ENCODE measurements at regions not wholly inside any gene's neighbourhood (a gene's known extent, or its start where the extent isn't known, plus 50 kb on each side); places are given as distances from the start of the nearest gene placed in this dataset.

- H3K4me3 ChIP-seq (ENCODE audit: low read depth, low read length): no peak overlapping the region
- in situ Hi-C loops (cut with HindIII; ENCODE audit: low sequenced_read_pairs): no loop called here
- no peak for DNase-seq (ENCODE audit: low read depth)
- TF ChIP-seq CTCF (IDR thresholded peaks at IDR 0.05; ENCODE audit: low read depth, low read length, missing control alignments): peak; percentile 7
These were observed 74.2 kb upstream of the MS4A8 start for GRCh38 chr11:60625262-60625661.

- no peak for TF ChIP-seq CTCF (IDR thresholded peaks at IDR 0.05; ENCODE audit: low read depth, low read length, missing control alignments)
- in situ Hi-C loops (cut with HindIII; ENCODE audit: low sequenced_read_pairs): no loop called here
- DNase-seq (ENCODE audit: low read depth): no peak
- no peak overlapping the region for H3K4me3 ChIP-seq (ENCODE audit: low read depth, low read length)
These were observed 70.0 kb upstream of the MS4A8 start for GRCh38 chr11:60629399-60629798.

GRCh38 chr11:60631944-60632343 lies 67.5 kb upstream of the MS4A8 start:
- TF ChIP-seq CTCF (IDR thresholded peaks at IDR 0.05; ENCODE audit: low read depth, low read length, missing control alignments): no peak
- in situ Hi-C loops (cut with HindIII; ENCODE audit: low sequenced_read_pairs): no loop called here
- DNase-seq (ENCODE audit: low read depth): no peak
- H3K4me3 ChIP-seq (ENCODE audit: low read depth, low read length): no peak overlapping the region

GRCh38 chr11:60633645-60634044 lies 65.8 kb upstream of the MS4A8 start:
- H3K4me3 ChIP-seq (ENCODE audit: low read depth, low read length): no peak overlapping the region
- in situ Hi-C loops (cut with HindIII; ENCODE audit: low sequenced_read_pairs): no loop called here
- DNase-seq (ENCODE audit: low read depth): no peak
- TF ChIP-seq CTCF (IDR thresholded peaks at IDR 0.05; ENCODE audit: low read depth, low read length, missing control alignments): no peak

- in situ Hi-C loops (cut with HindIII; ENCODE audit: low sequenced_read_pairs): no loop called here
These were observed 65.3 kb upstream of the MS4A8 start for GRCh38 chr11:60634126-60634525.

GRCh38 chr11:60641940-60642339 lies 57.5 kb upstream of the MS4A8 start:
- H3K4me3 ChIP-seq (ENCODE audit: low read depth, low read length): no peak overlapping the region
- no peak for TF ChIP-seq CTCF (IDR thresholded peaks at IDR 0.05; ENCODE audit: low read depth, low read length, missing control alignments)
- in situ Hi-C loops (cut with HindIII; ENCODE audit: low sequenced_read_pairs): no loop called here
- no peak for DNase-seq (ENCODE audit: low read depth)

More at GRCh38 chr11:60634126-60634525, 65.3 kb upstream of the MS4A8 start:
- DNase-seq (ENCODE audit: low read depth): no peak
- TF ChIP-seq CTCF (IDR thresholded peaks at IDR 0.05; ENCODE audit: low read depth, low read length, missing control alignments): no peak
- H3K4me3 ChIP-seq (ENCODE audit: low read depth, low read length): no peak overlapping the region

DNA sequence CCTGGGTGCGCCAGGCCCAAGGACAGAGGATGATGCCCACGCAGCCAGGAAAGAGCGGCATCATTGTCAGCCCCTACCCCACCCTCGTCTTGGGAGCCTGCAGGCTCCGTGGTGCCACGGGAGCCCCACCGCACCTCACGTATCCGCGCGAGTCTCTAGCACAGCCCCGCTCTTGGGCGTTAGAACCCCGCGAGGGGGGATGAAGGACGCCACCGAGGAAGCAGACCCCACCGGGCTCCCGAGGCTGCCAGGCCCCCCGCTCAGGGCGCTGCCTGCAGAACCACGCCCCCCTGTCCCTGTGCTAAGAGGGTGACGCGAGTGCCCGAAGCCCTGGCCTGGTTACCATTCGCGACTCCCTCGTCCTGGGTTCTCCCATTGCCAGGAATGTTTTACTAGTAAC lies 52.3 kb upstream of the MS4A8 start:
- no peak for DNase-seq (ENCODE audit: low read depth)
- in situ Hi-C loops (cut with HindIII; ENCODE audit: low sequenced_read_pairs): no loop called here
- H3K4me3 ChIP-seq (ENCODE audit: low read depth, low read length): no peak overlapping the region
- no peak for TF ChIP-seq CTCF (IDR thresholded peaks at IDR 0.05; ENCODE audit: low read depth, low read length, missing control alignments)

All from astrocyte of the cerebellum (primary cell).